Epithelial cell of esophagus (primary cell): ENCODE measurements at regions not wholly inside any gene's neighbourhood (a gene's known extent, or its start where the extent isn't known, plus 50 kb on each side); places are given as distances from the start of the nearest gene placed in this dataset.
"Not testable (repeated sequence)": the region's sequence is repeated elsewhere in the genome, so short reads cannot be mapped to it uniquely, and the experiment has no call there.

Source experiments
- DNase-seq: peaks from one replicate; pipeline ENCODE4 v3.0.0; 2010; ENCODE audit warnings: low read depth
- H3K4me3 ChIP-seq: 2 replicates; pipeline ENCODE4 v1.5.1; 2011; ENCODE audit warnings: mild to moderate bottlenecking, low read length, control low read depth
- TF ChIP-seq, protein P1 (sequence below): IDR thresholded peaks from 2 replicates; pipeline ENCODE4 v1.5.1; 2011; ENCODE audit warnings: low read depth, mild to moderate bottlenecking, low read length, control low read depth, inconsistent platforms; ENCODE audit not compliant: insufficient read depth; ENCODE audit errors: missing control alignments

- H3K4me3 ChIP-seq: no peak overlapping the region
- TF ChIP-seq, protein P1, sequence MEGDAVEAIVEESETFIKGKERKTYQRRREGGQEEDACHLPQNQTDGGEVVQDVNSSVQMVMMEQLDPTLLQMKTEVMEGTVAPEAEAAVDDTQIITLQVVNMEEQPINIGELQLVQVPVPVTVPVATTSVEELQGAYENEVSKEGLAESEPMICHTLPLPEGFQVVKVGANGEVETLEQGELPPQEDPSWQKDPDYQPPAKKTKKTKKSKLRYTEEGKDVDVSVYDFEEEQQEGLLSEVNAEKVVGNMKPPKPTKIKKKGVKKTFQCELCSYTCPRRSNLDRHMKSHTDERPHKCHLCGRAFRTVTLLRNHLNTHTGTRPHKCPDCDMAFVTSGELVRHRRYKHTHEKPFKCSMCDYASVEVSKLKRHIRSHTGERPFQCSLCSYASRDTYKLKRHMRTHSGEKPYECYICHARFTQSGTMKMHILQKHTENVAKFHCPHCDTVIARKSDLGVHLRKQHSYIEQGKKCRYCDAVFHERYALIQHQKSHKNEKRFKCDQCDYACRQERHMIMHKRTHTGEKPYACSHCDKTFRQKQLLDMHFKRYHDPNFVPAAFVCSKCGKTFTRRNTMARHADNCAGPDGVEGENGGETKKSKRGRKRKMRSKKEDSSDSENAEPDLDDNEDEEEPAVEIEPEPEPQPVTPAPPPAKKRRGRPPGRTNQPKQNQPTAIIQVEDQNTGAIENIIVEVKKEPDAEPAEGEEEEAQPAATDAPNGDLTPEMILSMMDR: no peak
- DNase-seq: no peak
These were observed 526.4 kb downstream of the KIF20B start for GRCh38 chr10:90227786-90228185.

GRCh38 chr10:90229486-90229885 is 528.1 kb downstream of the KIF20B start:
- TF ChIP-seq, protein P1: no peak
- no peak for DNase-seq
- H3K4me3 ChIP-seq: no peak overlapping the region

- not testable (repeated sequence) for H3K4me3 ChIP-seq, DNase-seq
These were observed 532.4 kb downstream of the KIF20B start for GRCh38 chr10:90233805-90234204.

- no peak overlapping the region for H3K4me3 ChIP-seq
- DNase-seq: no peak
- TF ChIP-seq, protein P1: no peak
These were observed 544.2 kb downstream of the KIF20B start for GRCh38 chr10:90245623-90246022.

GRCh38 chr10:90250784-90251183 is 549.4 kb downstream of the KIF20B start:
- not testable (repeated sequence) for DNase-seq, H3K4me3 ChIP-seq

DNA sequence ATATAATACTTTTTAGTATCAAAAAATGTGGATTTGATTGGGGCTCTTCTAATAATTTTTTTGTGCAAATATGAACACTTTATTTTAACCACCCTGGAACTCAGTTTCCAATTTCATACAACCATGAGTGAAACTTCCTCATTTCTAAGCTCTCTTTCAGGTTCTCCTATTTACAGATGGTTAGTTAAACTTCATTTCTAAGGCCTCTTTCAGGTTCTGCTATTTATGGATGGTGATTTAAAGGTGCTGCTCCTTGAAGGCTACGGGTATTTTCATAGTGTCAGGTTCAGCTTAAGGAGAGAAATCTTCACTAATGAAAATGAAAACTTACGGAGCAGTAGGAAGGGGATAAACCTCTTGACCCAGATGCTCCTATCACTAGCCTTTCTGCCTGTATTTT is 568.3 kb downstream of the KIF20B start:
- DNase-seq: no peak
- no peak overlapping the region for H3K4me3 ChIP-seq
- TF ChIP-seq, protein P1: no peak

- H3K4me3 ChIP-seq: no peak overlapping the region
- TF ChIP-seq, protein P1: no peak
- peak; percentile 23 for DNase-seq
These were observed 573.5 kb downstream of the KIF20B start for GRCh38 chr10:90274721-90275468.

DNA sequence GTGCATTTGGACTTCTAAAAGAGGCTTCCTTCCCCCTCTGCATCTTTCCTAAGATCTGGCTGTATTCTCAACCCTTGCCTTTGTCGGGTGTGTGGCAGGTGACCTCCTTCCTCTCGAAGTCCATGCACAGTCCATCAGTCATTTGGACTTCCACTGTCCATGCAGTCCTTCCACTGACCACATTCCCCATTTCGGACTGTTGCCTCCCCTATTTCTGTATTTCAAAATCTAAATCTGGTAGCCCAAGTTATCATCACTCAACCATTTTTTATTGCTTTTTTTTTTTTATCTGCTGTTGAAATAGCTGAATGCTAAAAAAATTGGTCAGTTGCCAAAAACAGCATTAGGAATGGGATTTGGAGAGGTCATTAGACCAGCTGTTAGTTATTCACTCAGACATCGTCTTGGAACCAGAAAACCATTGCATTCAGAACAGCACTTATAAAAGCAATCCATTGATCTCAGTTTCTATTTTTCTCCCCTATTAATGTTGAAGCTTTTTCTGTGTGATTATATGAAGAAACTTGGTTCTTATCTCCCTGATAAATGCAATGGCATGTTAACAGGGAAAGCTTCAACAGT is 575.6 kb downstream of the KIF20B start:
- TF ChIP-seq, protein P1: no peak
- DNase-seq: no peak
- no peak overlapping the region for H3K4me3 ChIP-seq
